Stimulated activated CD4-positive, alpha-beta T cell treated with anti-CD3 and anti-CD28 coated beads, TNF-alpha, amount 100 ng/mL, for 4 hours (primary cell): ENCODE measurements at regions not wholly inside any gene's neighbourhood (a gene's known extent, or its start where the extent isn't known, plus 50 kb on each side); places are given as distances from the start of the nearest gene placed in this dataset.

ENCODE experiments used
- DNase-seq, 3 experiments: peaks; one replicate each; pipeline ENCODE4 v3.0.0-alpha.2; 2020; ENCODE audit warnings: low read depth in 3 of 3

DNA sequence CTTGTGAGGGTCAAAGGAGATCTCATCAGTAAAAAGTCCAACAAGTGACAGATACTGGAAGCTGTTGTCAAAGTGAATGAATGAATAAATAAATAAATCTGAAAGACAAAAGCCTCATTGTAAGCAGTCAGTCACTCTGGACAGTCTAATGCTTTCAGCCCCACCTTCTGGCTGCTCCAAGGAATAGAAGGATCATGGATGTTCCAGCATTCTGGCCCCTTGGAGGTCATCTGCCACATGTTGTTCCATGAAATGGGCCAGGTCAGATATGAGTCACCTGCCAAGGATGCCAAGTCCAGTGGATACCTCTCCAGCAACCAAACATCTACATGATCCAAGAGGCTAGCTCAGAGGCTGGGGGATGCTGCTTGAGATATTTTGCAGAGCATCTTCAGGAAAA, 185.6 kb downstream of the BMP7 start:
- no peak for DNase-seq

DNA sequence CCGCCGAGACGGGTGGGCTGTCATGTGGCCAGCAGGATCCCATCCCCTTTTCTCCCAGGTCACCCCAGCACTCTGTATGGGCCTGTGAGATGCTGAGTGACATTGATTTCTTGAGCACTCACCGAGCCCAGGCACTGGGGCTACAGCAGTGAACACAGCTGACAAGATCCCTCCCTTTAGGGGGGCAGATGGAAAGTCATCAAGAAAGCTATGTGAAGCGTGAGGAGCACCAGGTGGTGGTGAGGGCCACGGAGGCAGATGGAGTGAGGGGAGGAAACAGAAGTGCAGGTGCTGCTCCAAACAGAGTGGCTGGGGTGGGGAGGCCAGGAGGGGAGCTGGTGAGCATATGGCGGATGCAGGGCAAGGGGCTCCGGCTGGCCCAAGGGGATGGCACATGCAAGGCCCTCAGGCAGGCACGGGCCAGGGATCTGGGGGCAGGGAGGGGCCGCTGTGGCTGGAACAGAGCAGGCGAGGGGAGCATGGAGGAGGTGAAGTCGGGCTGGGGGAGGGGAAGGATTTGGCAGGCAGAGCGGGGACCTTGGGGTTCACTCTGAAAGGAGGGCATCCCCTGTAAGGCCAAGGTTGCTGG, 184.0 kb downstream of the BMP7 start:
- no peak for DNase-seq

DNA sequence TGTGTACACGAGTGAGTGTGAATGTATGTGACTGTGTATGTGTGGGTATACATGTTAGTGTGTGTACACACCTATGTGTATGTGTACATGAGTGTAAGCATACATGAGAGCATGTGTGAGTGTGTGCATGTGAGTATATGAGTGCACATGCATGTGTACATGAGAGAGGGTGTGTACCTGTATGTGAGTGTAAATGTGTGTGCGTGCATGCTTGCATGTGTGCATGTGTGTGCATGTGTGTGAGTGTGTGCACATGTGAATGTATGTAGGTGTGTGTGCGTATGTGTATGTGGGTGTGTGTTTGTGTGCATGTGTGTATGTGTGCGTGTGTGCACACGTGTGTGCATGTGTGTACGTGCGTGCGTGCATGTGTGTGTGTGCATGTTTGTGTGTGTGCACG, 183.4 kb downstream of the BMP7 start:
- DNase-seq = no peak

DNA sequence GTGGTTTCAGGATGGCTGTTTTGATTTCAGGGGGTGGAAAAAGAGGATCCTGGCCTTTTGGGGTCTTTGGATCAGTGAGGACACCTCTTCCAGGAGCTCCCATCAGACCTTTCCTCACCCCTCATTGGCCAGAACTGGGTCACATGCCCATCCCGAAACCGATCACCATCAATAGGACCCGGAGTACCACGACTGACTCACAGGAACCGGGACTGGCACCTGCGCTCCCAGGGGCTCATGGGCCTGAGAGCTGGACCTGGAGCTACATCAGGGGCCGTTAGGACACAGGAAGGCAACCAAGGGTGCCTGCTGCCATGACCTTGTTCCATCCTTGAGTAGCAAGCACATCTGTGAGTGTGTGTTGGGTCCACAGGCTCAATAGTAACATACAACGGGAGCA, 180.4 kb downstream of the BMP7 start:
- no peak for DNase-seq

DNA sequence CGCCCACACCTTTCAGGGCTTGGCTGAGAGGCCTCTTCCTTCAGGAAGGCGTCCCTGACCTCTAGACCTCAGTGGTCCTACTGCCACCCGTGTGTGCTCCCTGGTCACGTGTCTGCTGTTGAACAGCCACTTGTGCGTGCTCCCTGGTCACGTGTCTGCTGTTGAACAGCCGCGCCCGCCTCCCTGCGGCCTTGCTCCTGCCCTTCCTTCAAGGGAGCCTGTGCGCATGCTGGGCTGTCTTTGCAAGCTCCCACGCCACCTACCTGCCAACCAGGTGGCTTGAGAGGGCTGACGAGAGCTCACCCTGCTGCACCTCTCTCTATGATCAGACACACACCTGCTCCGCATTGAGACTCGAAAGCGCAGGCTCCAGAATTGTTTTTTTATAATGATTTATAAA, 179.3 kb downstream of the BMP7 start:
- DNase-seq = no peak

DNA sequence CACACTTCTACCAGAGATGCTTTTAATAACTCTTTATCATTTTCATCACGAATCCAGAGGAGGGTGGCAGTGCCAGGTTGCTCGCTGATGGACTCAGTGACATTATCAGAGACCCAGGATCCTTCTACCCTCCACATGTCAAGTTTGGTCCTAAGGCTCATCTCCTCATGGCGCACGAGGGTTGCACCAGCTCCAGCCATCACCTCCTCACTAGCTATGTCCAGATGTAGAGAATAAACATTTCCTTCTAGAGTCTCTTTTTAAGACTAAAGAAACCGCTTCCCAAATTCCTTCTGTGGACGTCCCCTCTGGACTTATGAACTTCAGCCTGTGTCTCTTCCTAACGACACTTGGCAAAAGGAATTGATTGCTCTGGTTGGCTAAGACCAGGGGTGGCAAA, 178.7 kb downstream of the BMP7 start:
- no peak for DNase-seq

DNA sequence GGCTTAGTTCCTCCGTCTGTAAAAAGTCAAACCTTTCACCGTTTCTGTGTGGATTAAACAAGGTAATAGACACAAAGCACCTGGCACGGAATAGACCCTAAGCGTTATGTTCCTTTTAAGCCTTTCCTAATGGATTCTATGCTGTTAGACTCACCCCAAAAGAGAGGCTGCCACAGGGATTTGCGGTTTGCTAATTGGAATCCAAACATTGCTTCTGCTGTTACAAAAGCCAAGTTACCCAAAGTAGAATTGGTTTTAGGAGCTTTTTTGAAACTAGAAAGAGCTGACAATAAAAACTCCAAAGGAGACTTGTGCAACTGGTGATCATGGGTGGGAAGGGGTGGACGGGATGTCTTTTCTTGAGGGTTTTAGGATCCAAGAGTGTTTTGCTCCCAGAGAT, 178.0 kb downstream of the BMP7 start:
- DNase-seq = no peak

DNA sequence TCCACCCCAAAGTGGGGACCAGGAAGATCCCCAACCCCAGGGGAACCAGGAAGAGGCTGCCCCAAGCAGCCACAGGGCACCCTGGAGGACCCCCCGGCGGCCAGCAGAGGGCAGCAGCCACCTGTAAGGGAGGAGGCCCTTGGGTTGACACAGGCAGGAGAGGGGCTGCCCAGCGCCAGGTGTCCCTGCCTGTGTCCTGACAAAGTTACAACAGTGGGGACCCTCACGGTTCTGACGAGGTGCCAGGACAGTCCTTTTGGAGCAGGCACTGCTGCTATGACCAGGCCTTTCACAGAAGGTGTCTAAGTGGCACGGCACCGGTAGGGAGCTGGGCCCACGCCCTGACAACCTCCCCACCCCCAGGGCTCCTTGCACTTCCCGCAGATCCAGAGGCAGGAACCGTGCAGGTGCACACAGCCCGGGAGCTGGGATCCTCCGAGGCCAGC, 176.7 kb downstream of the BMP7 start:
- peak; percentile 8 to 36 (median 24) for DNase-seq

DNA sequence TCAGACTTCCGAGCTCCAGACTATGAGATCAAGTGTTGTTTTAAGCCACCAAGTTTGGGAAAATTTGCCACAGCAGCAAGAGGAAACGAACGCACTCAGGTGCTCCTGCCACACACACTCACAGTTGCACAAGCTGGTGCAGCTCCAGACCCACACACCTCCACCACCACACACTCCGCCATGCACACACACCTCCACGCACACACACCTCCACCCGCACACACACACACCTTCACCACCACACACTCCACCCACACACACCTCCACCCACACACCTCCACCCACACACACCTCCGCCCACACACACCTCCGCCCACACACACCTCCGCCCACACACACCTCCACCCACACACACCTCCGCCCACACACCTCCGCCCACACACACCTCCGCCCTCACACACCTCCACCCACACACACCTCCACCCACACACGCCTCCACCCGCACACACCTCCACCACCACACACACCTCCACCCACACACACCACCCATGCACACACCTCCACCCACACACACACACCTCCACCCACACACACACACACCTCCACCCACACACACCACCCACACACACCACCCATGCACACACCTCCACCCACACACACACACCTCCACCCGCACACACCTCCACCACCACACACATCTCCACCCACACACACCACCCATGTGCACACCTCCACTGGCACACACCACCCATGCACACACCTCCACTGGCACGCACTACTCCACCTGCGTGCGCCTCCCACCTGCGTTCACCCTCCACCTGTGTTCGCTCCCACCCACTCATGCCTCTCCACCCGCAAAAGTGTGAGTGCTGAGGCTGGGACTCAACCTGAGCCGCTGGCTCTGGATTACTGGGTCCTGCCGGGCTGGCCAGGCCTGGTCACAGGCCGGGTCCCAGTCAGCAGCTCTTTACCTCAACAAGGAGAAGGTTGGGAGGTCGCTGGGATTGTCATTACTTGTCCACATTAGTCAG, 175.6 kb downstream of the BMP7 start:
- no peak for DNase-seq

DNA sequence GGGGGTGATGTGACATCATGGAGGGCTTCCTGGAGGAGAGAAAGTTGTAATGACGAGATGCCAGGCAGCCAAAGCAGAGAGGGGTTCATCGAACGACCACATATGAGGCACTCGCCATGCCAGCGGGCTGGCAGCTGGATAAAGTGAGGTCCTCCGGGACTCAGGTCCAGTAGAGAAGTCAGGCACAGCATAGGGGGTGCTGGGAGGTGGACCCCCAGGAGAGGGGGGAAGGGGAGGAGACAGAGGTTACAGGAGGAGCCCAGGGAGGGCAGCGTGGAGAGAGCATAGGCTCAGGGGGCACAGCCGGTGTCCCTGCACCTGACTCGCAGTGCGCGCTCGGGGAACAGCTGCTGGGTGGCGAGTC, 174.7 kb downstream of the BMP7 start:
- no peak for DNase-seq

DNA sequence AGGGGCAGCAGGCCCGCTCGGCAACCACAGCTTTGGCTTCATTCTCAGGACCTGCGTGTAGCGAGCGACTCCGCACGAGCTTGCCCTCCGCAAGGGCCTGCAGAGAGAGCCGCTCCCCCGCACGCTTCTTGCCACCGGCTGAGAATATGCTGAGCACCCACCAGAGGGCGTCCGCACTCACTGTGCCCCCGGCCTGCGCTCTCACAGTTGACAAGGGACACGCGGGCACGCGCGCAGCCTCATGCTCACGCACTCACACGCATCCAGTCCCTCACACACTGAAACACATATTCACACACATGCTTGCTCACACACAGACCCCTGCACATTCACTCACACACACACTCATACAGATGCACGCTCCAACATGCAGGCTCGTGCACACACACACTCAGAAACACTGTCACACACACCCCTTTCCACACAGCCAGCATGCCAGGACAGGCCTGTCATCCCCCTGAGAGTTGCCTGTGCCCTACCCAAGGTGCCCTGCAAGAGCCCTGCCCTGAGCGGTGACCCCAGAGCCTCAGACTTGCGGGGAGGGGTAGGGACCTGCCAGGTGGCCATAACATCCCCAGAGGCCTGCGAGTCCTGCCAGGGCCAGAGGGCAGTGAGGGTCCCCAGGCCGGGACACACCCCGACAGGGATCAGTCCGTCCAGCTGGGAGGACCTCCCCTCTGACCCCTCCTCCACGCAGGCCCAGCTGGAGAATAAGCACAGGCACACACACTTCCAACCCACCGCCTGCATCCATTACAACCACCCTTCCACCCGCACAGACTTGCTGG, 174.1 kb downstream of the BMP7 start:
- DNase-seq = peak in 2 of 3 experiments; percentile 12 to 19

DNA sequence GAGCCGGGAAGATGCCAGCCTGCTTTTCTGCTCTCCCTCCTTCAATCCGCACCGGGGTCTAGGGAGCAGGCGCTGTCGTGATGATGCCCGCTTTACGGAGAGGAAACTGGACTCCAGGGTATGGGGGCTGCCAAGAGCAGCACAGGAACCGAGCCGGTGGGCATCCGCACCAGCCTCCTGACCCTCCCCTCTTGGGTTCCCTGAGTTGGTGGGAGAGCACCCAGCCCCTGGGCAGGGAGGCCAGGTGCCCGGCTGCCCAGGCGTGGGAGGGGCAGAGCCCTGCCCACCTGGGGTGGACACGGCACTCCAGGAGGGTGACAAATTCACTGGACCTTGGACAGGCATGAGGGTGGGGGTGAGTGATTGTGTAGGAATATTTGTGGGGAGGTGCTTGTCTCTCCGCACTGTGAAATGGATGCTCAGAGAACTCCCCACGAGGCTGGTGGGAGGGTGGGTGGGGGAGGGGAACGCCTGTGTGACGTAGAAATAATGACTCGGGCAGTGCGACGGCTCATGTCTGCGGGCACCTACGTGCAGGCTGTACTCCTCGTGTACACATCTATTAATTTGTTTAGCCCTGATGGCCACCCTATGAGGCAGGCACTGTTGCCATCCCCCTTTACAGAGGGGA, 173.4 kb downstream of the BMP7 start:
- DNase-seq = no peak

DNA sequence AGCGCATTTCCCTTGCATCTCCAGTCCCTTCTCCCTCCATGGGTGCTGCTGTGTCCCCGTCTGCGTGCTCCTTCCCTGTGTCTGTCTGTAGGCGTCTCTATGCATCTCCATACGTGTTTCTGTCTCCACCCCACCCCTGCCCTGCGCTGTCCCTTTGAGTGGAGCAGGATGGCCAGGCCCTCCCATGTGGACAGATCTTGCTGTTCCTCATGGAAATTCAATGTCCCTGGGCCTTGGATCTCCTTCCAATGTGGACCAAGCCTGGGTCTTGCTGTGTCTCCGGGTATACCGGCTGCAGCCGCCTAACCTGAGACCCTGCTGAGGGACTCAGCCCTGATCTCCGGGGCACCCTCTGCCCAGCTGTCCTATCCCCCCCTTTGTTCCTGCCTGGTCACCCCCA, 172.7 kb downstream of the BMP7 start:
- no peak for DNase-seq

DNA sequence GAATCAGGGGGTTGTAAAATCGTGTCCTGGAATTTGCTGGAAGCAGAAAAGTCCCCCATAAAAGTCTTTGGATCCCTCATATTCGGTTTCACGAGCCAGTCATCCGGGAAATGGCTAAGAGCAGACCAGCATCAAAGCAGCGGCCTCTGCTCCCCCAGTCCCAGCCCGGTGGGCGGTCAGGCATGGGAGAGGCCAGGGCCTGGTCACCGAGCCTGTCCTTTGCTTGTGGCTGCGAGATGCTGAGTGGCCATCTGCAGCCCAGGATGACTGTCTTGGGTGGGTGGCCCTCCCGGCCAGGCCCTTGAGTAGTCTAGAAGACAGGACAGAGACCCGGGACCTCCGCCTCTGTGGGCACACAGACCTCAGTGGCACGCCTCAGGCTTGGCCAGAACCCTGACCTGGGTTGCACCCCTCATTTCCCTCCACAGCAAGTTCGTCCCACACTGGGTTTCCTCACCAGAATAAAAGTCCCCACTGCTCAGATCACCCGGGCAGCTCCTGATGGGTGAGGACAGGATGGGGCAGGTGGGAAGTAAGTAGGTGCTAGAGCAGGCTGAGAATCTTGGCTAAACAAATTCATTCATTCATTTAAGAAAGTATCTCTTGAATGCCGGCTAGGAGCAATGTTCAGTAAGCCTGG, 172.1 kb downstream of the BMP7 start:
- DNase-seq = no peak

DNA sequence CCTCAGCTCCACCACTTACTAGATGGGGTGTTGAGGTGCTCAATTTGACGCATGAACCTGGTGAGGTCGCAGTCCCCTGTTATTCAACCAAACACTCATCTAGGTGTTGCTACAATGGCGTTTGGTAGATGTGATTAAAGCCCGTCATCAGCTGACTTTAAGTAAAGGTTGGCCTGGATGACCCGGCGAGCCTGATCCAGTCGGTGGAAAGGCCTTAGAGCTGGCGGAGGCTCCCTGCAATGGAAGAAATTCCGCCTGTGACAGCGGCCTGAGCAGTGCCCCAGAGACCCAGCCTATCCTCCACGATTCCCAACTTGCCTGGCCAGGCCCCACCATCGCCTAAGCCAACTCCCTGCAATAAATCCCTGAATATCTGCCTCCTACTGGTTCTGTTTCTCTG, 171.4 kb downstream of the BMP7 start:
- no peak for DNase-seq

DNA sequence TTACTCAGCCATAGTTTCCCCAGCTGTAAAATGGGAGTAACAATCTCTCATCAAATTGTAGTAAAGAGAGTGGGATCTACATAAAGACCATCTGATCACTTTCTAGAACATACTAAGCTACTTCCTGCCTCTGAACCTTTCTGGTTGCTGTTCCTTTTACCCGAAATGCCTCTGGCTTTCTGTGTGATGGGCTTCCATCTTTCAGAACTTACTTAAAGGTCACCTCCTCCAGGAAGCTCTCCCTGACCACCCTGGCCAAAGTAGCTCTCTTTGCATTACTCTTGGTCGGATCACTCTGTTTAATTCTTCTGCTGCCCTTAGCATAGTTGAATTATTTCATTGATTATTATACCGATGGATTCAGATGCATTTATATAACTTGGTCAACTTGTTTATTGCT, 171.0 kb downstream of the BMP7 start:
- DNase-seq = no peak

DNA sequence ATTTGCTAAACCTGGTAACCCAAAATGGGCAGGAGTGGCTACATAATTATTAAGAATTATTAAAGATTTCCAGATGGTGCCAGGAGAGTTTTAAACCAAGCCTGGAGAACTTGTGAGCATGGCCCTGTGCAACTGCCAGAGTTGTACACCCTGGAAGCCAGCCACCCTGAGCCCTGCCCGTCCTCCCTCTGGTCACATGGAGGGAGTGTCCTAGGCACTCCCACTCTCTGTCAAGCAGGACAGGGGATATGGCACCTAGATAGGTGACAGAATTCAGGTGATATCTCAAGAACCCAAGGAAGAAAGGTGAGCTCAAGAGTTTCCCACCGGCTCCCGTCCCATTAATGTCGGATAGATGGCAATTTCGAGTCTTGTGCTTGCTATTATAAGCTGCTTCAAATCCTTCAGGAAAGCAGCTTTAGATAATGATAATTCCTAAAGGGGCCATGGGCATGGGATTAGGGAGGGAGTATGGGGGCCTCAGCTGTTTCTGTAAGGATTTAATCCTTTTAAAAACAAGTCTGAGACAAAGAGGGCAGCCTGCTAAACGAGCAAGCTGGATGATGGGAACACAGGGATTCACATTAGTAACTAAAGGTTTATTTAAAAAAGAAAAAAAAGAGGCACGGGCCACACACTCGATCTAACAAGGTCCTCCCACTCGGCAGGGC, 169.1 kb downstream of the BMP7 start:
- DNase-seq = no peak

DNA sequence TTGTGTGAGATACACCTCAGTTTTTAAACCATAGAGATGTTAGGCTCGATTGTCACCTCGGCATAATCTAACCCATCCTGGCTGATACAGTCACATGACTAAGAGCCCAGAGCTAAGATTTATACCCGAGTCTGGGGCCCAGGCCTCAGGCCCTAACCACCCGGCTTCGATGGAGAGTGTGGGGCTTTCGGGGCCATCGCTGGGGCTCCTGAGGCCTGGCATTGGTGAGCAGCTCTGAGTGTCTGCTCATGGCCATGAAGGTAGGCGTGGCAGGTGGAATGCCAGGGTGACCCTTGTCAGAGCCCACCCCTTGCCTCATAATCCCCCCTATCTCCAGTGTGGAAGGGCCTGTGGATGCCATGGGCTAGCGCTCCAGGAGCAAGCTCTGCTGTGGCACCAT, 164.3 kb downstream of the BMP7 start:
- DNase-seq = no peak

DNA sequence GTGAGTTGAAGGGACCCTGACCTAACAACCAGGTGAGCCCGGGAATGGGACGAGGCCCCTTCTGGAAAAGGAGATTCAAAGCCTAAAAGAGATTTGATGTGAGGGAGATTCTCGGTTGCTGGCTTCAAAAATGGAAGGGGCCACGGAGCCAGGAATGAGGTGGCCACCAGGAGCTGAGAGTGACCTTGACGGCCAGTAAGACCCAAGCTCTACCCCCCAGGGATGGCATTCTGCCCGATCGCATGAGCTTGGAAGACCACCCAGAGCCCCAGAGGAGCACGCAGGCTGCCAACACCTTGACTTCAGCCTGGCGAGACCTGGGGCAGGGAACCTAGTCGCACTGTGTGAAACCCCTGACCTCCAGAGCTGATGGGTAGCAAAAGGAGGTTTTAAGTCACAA, 163.9 kb downstream of the BMP7 start:
- no peak for DNase-seq

DNA sequence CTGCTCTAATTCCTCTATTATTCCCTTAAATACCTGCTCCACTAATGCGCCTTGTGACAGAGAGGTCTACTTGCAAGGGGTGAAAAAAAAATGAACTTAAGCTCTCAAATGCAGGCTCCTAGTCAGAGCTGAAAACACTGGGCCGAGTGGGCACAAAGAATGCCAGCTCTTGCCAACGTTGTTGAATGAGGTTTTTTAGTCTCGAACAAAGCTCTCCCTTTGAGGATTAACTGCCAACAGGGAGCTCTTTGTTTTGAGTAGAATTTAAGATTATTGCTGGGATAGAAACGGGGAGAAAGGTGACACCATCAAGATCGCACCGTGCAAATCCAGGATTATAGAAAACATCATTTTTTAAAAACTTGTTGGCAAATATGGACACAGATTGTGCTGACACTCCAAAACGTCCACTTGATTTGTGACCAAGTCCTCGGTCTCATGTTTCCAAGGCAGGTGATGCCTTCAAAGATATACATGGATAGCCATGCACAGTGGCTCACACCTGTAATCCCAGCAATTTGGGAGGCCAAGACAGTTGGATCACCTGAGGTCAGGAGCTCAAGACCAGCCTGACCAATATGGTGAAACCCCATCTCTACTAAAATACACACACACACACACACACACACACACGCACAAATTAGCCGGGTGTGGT, 163.2 kb downstream of the BMP7 start:
- no peak for DNase-seq

DNA sequence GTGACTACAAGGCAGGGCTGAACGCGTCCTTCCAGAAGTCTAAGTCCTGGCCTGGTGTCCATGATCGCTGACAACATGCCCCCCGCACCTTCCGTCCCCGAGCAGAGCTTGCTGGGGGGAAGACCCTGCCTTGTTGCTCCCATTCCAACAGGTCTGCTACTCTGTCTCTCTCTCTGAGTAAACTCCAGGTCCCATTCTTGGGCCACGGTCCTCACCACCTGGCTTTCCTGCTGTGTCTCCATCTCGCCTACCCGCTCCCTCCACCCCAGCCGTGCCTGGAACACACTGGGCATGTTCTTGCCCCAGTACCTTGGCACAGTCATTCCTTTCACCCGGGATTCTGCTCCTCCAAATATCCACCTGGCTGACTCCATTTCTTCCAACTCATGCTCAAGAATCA, 162.3 kb downstream of the BMP7 start:
- DNase-seq = no peak
